Left lung (tissue), 4 donors: ENCODE measurements at regions not wholly inside any gene's neighbourhood (a gene's known extent, or its start where the extent isn't known, plus 50 kb on each side); places are given as distances from the start of the nearest gene placed in this dataset.
A peak's percentile ranks its signal among the peaks of the same experiment; 100 is the strongest.

ENCODE experiments used
- ATAC-seq: fragments of 200-7000 bp; cut with Tn5 transposase; one replicate; pipeline ENCODE4 v1.9.1; 2020; ENCODE audit warnings: moderate library complexity
- DNase-seq, 4 donors: peaks; one replicate each; pipeline ENCODE4 v3.0.0-alpha.2; 2013 to 2020
- H3K27ac ChIP-seq, 2 donors: fragments of 200-600 bp; sonication (generic) in 1 of 2; one replicate each; pipeline versions ENCODE4 v1.5.0 to v1.8.0; 2020 to 2021
- H3K27me3 ChIP-seq, 2 donors: fragments of 200-600 bp; sonication (generic) in 1 of 2; one replicate each; pipeline versions ENCODE4 v1.5.0 to v1.8.0; 2020 to 2021
- H3K36me3 ChIP-seq, 2 donors: fragments of 200-600 bp; sonication (generic) in 1 of 2; one replicate each; pipeline versions ENCODE4 v1.5.0 to v1.8.0; 2020 to 2021
- H3K4me1 ChIP-seq, 2 donors: fragments of 200-600 bp; one replicate each; pipeline ENCODE4 v1.8.0; 2021
- H3K4me3 ChIP-seq, 2 donors: fragments of 200-600 bp; sonication (generic) in 1 of 2; one replicate each; pipeline versions ENCODE4 v1.5.0 to v1.8.0; 2020 to 2021; ENCODE audit warnings: mild to moderate bottlenecking in 1 of 2
- H3K9me3 ChIP-seq, 2 donors: fragments of 200-600 bp; sonication (generic) in 1 of 2; one replicate each; pipeline versions ENCODE4 v1.5.0 to v1.8.0; 2020 to 2021
- intact Hi-C, 2 donors: fragments of 100-400 bp; cut with DNase I; formaldehyde crosslinking; loops; one replicate each; pipeline versions ENCODE4 v1.11.2 to v1.14.2; 2022
- TF ChIP-seq, protein P1 (sequence below), 2 donors: fragments of 200-600 bp; sonication (generic) in 1 of 2; IDR thresholded peaks; one replicate each; pipeline versions ENCODE4 v1.5.0 to v1.8.0; 2021; ENCODE audit warnings: antibody characterized with exemption in 2 of 2
- donor health status: DM: no; HTN: yes; CAD: no.
- donor health status: DM: no; HTN: no; CAD: no.

DNA sequence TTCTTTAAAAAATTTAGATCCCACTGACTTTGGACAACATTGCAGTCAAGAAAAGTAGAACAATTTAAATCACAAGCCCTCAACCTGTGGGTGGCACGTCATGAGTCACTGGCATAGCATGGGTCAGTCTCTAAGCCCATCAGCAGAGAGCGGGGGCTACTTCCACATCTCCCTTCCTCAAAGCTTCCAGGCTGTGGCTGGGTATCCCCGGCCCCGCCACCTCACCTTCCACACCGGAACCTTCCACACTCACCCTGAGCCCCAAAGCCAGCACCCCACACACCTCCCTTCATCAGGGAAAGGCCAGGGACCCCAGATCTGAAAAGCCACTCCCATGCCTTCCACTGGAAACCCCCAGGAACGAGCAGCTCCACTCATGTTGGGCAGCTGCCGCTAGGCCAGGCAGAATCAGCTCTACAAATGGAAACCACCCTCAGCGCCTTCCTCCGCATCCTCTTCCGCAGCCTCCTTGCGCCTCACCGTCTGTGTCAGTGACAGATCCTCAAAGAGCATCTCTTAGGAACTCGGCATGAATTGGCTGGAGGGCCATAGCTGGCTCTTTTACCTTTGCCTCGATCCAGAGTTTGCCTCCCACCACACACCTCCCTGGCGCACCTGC, 156.5 kb downstream of the ERCC6L2 start:
- Histone ChIP-seq H3K27ac (no peak overlapping the region), H3K36me3 (no peaks in the 10 kb centered on the region), H3K9me3 (no peaks in the 10 kb centered on the region), H3K4me1 (peaks cover 0 to 10% of the 10 kb centered on the region in 2 donors), H3K27me3 (peaks cover 10 to 20% of the 10 kb centered on the region in 2 donors), H3K4me3 (no peak overlapping the region)
- DNase-seq (peak in 1 of 4 donors; percentile 52), ATAC-seq (no peak)
- intact Hi-C loops = no loop called here
- TF ChIP-seq, protein P1, sequence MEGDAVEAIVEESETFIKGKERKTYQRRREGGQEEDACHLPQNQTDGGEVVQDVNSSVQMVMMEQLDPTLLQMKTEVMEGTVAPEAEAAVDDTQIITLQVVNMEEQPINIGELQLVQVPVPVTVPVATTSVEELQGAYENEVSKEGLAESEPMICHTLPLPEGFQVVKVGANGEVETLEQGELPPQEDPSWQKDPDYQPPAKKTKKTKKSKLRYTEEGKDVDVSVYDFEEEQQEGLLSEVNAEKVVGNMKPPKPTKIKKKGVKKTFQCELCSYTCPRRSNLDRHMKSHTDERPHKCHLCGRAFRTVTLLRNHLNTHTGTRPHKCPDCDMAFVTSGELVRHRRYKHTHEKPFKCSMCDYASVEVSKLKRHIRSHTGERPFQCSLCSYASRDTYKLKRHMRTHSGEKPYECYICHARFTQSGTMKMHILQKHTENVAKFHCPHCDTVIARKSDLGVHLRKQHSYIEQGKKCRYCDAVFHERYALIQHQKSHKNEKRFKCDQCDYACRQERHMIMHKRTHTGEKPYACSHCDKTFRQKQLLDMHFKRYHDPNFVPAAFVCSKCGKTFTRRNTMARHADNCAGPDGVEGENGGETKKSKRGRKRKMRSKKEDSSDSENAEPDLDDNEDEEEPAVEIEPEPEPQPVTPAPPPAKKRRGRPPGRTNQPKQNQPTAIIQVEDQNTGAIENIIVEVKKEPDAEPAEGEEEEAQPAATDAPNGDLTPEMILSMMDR (IDR thresholded peaks at IDR 0.05) = no peak

DNA sequence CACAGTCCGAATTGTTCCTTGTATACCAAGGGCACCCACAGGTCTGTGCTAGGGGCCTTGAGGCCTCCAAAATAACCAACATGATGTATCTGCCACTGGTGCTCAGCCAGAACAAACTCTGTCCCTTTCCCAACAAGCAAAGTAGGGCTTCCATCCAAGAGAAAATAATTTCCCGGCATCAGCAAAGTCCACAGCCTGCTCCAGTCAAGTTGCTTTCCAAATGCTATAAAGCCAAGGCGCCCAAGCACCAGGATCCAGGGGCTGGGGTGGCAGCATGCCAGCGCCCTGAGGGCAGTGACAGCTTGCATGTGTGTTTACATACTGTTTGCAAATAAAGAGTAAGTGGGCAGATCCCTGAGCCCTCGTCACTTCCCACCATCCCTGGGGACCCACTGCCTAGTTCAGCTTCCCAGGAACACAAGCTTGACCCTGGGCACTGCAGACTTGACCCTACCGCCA, 155.9 kb downstream of the ERCC6L2 start:
- H3K27me3 ChIP-seq = peaks cover 10 to 23% of the 10 kb centered on the region in 2 donors
- no peaks in the 10 kb centered on the region for H3K36me3 ChIP-seq
- no peak overlapping the region for H3K4me3 ChIP-seq
- H3K27ac ChIP-seq = no peak overlapping the region
- peaks cover 0 to 10% of the 10 kb centered on the region in 2 donors for H3K4me1 ChIP-seq
- TF ChIP-seq, protein P1 (IDR thresholded peaks at IDR 0.05) = no peak
- no peaks in the 10 kb centered on the region for H3K9me3 ChIP-seq
- ATAC-seq = no peak
- intact Hi-C loops = no loop called here
- peak in 3 of 4 donors; percentile 63 to 86 (median 75) for DNase-seq

DNA sequence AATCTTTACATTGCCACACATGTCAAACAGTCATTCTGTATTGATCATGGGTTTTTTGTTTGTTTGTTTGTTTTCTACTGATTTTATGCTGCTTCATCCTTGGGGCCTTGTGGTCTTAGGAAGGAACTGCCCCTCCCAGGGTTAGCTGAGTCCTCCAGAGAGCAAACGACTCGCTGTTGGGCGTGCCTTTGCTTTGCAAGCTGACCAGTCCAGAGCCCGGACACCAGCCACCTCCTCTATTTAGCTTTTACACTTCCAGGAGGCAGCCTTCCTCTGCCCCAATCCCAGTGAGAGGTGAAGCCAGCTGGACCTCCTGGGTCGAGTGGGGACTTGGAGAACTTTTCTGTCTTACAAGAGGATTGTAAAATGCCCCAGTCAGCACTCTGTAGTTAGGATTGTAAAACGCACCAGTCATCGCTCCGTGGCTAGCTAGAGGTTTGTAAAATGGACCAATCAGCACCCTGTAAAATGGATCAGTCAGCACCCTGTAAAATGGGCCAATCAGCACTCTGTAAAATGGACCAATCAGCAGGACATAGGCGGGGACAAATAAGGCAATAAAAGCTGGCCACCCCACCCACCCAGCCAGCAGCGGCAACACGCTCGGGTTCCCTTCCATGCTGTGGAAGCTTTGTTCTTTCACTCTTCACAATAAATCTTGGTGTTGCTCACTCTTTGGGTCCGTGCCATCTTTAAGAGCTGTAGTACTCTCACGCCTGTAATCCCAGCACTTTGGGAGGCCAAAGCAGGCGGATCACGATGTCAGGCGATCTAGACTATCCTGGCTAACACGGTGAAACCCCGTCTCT, 154.4 kb downstream of the ERCC6L2 start:
- DNase-seq (peak in 1 of 4 donors; percentile 55), ATAC-seq (no peak)
- H3K4me3 ChIP-seq = no peak overlapping the region
- no peaks in the 10 kb centered on the region for H3K36me3 ChIP-seq
- TF ChIP-seq, protein P1 (IDR thresholded peaks at IDR 0.05) = no peak
- no peak overlapping the region for H3K27ac ChIP-seq
- H3K4me1 ChIP-seq = peaks cover 0 to 10% of the 10 kb centered on the region in 2 donors
- no peaks in the 10 kb centered on the region for H3K9me3 ChIP-seq
- H3K27me3 ChIP-seq = peaks cover 10 to 38% of the 10 kb centered on the region in 2 donors
- intact Hi-C loops = no loop called here

DNA sequence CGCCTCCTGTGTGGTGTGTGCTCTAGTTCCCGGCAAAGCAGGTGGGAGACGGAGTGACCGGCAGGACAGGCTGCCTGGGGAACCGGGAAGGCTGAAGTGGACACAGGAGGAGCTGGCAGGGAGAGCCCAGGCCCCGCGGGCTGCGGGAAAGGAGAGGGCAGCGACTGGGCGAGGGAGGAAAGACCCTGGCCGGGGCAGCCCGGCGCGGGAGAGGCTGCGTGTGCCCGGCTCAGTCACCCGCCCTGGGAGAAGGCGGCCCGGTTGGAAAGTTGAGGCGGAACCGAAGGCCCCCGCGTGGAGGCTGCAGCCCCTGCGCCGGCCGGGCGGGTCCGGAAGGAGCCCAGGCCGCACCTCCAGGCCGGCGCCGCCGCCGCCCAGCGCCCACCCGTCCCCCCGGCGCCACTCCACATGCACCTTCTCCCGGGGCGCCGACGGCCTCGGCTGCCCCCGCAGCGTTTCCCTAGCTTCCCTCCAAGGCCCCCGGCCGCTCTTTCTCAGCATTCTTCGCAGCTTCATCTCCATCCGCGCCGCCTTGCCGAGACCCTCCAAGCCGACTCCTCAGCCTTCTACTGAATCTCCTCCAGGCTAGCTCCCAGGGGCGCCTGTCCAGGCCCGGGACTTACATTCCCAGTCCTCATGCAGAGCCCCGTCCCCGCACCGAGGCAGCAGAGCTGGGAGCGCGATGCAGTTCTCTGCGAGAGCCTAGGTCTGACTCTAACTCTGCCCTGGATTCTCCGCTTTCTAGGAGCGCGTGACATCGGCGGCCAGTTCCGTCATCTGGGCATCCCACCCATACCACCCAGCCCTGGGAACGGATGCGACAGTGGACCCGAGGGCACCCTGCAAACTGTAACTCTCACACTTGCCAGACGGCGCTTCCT, 152.0 kb downstream of the ERCC6L2 start:
- Histone ChIP-seq H3K4me3 (peak overlapping the region; percentile 21 to 26), H3K9me3 (no peaks in the 10 kb centered on the region), H3K27ac (no peak overlapping the region), H3K36me3 (no peaks in the 10 kb centered on the region), H3K27me3 (peaks cover 10 to 62% of the 10 kb centered on the region in 2 donors), H3K4me1 (peaks cover 1 to 17% of the 10 kb centered on the region in 2 donors)
- peak in 2 of 4 donors; percentile 45 to 77 for DNase-seq
- intact Hi-C loops = no loop called here
- TF ChIP-seq, protein P1 (IDR thresholded peaks at IDR 0.05) = no peak
- peak; percentile 27 for ATAC-seq
